ENCODE measurements at regions not wholly inside any gene's neighbourhood (a gene's known extent, or its start where the extent isn't known, plus 50 kb on each side); places are given as distances from the start of the nearest gene placed in this dataset.
"Not testable (repeated sequence)": the region's sequence is repeated elsewhere in the genome, so short reads cannot be mapped to it uniquely, and the experiment has no call there.

DNA sequence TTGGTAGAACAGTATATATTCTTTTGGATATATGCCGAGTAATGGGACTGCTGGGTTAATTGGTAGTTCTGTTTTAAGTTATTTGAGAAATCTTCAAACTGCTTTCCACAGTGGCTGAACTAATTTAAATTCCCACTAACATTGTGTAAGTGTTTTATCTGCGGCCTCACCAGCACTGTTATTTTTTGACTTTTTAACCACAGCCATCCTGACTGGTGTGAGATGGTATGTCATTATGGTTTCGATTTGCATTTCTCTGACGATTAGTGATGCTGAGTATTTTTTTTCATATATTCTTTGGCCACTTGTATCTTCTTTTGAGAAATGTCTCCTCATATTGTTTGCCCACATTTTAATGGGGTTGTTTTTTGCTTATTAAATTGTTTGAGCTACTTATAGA is 357.4 kb downstream of the C12orf50 start:
- DNase-seq, result no peak

DNA sequence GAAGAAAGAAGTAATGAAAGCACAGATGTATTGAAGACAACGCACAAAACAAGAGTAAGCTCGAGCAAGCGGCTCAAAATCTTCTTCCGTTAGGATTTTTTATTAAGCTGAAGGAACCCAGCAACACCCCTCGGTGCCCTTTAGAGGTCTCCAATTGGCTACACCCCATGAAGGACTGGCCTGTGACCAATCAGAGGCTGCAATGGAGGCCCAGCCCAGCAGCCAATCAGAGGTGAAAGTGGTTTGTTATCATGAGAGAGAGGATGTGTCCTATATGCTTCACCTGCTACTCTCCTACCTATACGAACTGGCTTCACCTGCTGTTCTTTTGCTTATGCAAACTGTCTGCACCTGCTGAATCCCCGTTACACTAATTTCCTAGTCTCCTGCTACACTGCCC is 358.8 kb downstream of the C12orf50 start:
- no peak for DNase-seq

DNA sequence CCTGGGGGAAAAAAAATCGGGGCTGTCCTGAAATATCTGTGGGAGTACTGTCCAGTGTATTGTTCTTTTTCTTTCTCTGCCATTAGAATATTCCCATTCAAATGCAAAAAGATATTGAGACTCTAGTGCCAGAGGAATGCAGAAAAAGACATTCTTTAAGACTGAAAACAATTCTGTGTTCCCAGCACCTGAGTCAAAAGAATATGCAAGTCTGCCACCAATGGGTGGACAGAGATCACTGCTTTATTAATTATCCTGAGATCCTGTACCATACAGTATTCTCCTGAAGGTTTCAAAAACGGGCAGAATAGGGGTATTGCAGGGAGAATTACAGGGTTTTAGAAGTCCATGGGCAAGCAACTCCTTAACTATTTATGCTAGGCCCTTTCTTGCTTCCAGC is 361.8 kb downstream of the C12orf50 start:
- no peak for DNase-seq

DNA sequence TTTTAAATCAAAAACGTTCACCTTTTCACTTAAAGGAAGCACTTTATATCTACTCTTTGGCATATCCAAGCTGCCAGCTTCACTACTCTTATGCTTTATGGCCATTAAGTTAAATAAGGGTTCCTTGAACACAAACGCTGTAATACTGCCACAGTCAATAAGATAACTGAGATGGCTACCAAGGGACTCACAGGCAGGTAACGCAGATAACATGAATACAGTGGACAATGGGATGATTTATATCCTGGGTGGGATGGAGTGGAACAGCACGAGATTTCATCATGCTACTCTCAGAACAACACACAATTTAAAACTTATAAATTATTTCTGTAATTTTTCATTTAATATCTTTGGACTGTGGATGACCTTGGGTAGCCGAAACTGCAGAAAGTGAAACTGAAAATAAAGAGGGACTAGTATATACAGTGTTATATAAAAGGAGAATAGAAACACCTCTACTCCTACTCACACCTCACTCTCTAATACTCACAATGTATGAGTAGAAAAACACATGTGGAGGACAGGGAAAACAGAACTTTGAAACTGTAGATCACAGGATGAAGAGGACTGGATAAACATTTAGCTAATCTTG is 367.3 kb downstream of the C12orf50 start:
- DNase-seq, result no peak

- DNase-seq, result no peak
Measured at GRCh38 chr12:87660987-87661774, 368.0 kb downstream of the C12orf50 start.

GRCh38 chr12:87660291-87660690 is 368.9 kb downstream of the C12orf50 start:
- DNase-seq, result no peak

GRCh38 chr12:87656311-87656710 is 372.9 kb downstream of the C12orf50 start:
- DNase-seq, result no peak

DNA sequence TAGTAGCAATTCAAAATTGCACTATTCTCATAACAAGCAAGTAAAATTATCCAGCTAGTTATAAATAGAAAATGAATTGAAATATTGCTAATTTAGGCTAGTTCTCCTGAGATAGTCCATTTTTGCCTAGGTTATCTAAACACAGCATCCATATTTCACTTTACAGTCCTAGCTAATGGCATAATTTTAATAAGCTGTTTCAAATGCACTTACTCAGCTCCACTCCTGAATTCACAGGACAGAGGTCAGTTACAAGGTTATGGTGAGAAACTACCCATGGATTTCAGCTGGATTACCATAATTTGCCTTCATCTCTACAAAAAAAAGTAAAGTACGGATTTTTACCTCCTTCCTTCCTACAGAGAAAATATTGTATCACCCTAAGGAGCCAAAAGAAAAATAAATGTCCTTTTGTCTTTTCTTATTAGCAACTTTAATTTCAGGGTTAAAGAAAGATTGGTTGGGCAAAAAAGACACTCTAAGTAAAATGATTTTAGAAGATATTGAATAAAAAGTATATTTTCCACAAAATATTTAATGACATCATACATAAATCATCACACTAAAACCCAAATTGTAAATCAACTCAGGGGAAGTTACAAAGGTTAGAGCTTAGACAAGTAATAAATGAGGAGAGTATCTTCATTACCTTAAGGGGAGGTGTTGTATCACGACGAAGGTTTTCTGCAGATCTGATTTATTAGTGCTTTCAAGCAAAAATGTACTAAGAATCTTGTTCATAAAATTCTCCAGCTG is 377.4 kb downstream of the C12orf50 start:
- DNase-seq, result no peak

- DNase-seq, result no peak
Measured at GRCh38 chr12:87642245-87642644, 387.0 kb downstream of the C12orf50 start.

GRCh38 chr12:87618199-87618598 is 411.0 kb downstream of the C12orf50 start:
- DNase-seq, result no peak

DNA sequence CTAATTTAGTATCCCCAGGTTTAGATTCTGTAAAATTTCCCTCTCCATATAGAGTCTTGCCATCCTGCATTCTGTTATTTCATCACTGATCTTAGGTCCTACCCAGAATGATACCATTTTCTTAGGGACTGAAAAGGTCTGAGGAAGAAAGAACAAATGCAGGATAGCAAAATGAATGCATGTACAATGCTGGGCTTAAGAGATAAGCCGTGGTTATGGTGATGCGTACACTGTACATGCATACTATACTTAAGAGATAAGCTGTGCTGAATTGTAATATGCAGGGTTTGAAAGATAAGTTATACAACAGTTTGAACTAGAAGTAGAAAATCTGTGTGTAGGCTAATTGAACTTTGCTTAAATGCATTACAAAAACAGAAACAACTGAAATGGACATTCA is 416.2 kb downstream of the C12orf50 start:
- DNase-seq, result no peak

DNA sequence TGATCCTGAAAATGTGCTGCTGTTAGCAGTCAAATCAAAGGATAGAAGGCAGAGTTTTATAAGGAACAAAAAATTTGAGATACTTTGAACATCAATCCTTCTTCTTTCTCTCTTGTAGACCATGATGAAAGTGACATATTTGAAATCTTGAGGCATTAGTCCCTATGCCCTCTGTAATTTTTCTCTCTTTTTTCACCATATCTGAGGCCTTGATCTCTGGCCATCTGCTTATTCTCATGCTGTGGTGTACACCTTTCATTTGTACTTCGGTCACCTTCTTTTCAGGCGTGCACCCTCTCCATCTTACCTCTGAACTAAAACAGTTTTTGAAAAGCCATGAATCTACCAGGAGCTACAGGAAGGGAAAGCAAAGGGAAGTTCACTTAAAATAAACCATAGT is 420.9 kb downstream of the C12orf50 start:
- no peak for DNase-seq

GRCh38 chr12:87603727-87604126 is 425.5 kb downstream of the C12orf50 start:
- no peak for DNase-seq

DNA sequence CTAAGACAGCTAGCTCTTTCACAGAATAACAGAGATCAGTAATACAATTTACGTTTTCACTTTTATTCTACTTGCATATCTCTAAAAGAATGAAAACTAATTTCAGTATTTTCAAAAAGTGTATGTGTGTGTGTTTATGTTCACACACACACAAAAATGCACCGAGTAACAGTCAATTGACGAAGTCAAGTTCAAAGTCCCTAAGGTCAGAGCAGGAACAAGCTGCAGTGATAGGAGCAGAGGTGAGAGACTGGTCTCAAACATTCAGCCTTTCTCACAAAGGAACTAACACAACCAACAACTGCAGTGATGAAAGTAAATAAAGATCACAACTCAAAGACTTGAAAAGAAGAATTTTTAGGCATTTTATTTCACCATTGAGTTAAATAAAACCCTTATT is 429.7 kb downstream of the C12orf50 start:
- no peak for DNase-seq

- DNase-seq, result no peak
Measured at GRCh38 chr12:87597114-87597513, 432.1 kb downstream of the C12orf50 start.

GRCh38 chr12:87596636-87597035 is 432.6 kb downstream of the C12orf50 start:
- DNase-seq, result no peak

GRCh38 chr12:87596134-87596533 is 433.1 kb downstream of the C12orf50 start:
- DNase-seq, result no peak

DNA sequence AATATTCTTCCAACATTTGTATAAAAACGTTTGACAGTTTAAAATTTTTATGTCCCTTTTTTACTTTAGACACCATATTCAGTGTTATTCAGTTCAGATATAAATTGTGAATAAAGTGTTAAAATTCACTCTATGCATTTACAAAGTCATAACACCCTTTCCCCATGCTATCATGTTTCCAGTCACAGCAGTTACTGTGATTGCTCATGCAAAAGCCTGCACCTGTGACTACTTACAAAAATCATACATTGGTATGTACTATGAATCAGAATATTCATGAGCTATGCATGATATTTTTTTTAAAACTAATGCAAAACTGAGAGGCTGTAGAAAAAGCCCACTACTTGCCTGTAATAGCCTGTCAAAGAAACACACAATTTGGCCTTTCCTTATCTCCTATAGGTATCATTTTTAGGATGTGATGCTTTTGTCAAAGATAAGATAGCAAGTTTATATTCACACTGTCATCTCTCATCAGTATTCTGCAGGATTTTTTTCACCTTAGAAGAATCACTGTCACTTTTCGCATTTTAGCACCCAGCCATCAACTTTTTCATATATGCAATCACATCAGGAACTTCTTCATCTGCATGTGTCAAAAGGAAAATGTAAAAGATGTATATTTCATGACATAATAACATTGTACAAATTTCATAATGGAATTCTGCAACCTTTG is 443.2 kb downstream of the C12orf50 start:
- DNase-seq, result no peak

DNA sequence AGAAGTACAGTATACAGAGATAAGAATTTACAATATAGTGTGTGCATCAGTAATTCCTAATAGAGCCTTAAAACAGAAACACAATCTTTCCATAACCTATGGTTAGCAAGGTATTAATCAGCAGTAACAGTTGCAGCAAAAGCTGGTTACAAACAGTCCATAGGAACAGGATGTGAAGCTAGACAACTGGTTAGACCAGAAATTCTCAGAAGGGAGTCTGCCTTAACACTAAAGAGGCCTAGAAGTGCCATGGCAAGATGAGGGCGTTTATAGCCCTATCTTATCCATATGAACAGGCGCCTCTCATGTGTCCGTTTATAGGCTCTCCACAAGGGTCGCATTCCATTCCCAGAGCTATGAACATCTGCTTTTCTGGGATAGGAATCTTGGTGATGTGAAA is 450.1 kb downstream of the C12orf50 start:
- not testable (repeated sequence) for DNase-seq

- DNase-seq, result no peak
Measured at GRCh38 chr12:87575906-87576305, 453.3 kb downstream of the C12orf50 start.

- DNase-seq, result not testable (repeated sequence)
Measured at GRCh38 chr12:87566918-87567317, 462.3 kb downstream of the C12orf50 start.

- DNase-seq, result no peak
Measured at GRCh38 chr12:87556985-87557384, 472.2 kb downstream of the C12orf50 start.

DNA sequence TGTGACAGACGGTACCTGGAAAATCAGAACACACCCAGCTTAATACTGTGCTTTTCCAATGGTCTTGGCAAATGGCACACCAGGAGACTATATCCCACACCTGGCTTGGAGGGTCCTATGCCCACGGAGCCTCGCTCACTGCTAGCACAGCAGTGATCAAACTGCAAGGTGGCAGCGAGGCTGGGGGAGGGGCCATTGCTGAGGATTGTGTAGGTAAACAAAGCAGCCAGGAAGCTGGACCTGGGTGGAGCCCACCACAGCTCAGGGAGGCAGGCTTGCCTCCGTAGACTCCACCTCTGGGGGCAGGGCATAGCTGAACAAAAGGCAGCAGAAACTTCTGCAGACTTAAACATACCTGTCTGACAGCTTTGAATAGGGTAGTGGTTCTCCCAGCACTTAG is 498.0 kb downstream of the C12orf50 start:
- DNase-seq, result not testable (repeated sequence)
